NB4 (cell line): ENCODE measurements at regions not wholly inside any gene's neighbourhood (a gene's known extent, or its start where the extent isn't known, plus 50 kb on each side); places are given as distances from the start of the nearest gene placed in this dataset.

Experiments used
- DNase-seq: peaks from one replicate; pipeline ENCODE4 v3.0.0; 2010; ENCODE audit warnings: low read depth
- H3K4me3 ChIP-seq: one replicate; pipeline ENCODE4 v1.5.1; 2011; ENCODE audit warnings: mild to moderate bottlenecking, low read depth, low read length, moderate library complexity
- MYC ChIP-seq: IDR thresholded peaks from 2 replicates; pipeline ENCODE4 v1.6.1; 2011; ENCODE audit warnings: low read depth, low read length
- POLR2A ChIP-seq: IDR thresholded peaks from 2 replicates; pipeline ENCODE4 v1.6.1; 2011; ENCODE audit warnings: mild to moderate bottlenecking; ENCODE audit not compliant: insufficient read length; ENCODE audit errors: extremely low read depth
- TF ChIP-seq, protein P1 (sequence below): IDR thresholded peaks from 2 replicates; pipeline ENCODE4 v1.6.1; 2011; ENCODE audit warnings: low read depth, low read length
- TF ChIP-seq, protein P2 (sequence below): IDR thresholded peaks from one replicate; pipeline ENCODE4 v1.5.1; 2012; ENCODE audit warnings: low read depth, low read length

DNA sequence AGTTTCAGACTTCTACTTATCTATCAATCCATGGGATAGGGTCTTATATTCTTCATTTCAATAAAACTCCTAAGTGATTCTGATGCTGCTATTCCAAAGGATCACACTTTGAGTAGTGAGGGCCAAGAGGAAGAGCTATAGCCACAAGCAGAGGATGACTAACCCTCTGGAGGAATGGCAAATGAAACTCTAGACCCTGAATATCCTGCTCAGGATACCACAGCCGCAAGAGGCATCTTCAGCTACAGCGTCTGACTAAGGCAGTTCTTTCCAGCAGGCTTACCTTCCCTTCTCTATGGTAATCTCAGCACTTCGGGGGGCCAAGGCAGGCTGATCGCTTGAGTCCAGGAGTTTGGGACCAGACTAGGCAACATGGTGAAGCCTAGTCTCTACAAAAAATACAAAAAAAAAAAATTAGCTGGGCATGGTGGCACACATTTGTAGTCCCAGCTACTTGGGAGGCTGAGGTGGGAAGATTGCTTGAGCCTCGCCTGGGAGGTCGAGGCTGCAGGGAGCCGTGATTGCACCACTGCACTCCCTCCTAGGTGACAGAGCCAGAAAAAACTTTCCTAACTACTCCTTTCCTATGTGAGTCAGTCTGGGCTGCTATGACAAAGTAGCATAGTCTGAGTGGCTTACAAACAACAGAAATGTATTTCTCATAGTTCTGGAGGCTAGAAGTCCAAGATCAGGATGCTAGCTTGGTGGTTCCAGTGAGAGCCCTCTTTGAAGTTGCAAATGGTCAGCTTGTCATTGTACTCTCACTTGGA is 371.9 kb downstream of the IRS1 start:
- DNase-seq, result peak; percentile 70

GRCh38 chr2:226426292-226426736 is 373.3 kb downstream of the IRS1 start:
- TF ChIP-seq, protein P1, sequence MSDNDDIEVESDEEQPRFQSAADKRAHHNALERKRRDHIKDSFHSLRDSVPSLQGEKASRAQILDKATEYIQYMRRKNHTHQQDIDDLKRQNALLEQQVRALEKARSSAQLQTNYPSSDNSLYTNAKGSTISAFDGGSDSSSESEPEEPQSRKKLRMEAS, result no peak
- no peak for TF ChIP-seq POLR2A
- no peak overlapping the region for H3K4me3 ChIP-seq
- peak; percentile 53 for DNase-seq

More for the DNA sequence above, 371.9 kb downstream of the IRS1 start:
- TF ChIP-seq, protein P2, sequence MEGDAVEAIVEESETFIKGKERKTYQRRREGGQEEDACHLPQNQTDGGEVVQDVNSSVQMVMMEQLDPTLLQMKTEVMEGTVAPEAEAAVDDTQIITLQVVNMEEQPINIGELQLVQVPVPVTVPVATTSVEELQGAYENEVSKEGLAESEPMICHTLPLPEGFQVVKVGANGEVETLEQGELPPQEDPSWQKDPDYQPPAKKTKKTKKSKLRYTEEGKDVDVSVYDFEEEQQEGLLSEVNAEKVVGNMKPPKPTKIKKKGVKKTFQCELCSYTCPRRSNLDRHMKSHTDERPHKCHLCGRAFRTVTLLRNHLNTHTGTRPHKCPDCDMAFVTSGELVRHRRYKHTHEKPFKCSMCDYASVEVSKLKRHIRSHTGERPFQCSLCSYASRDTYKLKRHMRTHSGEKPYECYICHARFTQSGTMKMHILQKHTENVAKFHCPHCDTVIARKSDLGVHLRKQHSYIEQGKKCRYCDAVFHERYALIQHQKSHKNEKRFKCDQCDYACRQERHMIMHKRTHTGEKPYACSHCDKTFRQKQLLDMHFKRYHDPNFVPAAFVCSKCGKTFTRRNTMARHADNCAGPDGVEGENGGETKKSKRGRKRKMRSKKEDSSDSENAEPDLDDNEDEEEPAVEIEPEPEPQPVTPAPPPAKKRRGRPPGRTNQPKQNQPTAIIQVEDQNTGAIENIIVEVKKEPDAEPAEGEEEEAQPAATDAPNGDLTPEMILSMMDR, result no peak
- TF ChIP-seq, protein P1, result no peak
- TF ChIP-seq MYC (no peak), POLR2A (no peak)
- H3K4me3 ChIP-seq, result no peak overlapping the region

DNA sequence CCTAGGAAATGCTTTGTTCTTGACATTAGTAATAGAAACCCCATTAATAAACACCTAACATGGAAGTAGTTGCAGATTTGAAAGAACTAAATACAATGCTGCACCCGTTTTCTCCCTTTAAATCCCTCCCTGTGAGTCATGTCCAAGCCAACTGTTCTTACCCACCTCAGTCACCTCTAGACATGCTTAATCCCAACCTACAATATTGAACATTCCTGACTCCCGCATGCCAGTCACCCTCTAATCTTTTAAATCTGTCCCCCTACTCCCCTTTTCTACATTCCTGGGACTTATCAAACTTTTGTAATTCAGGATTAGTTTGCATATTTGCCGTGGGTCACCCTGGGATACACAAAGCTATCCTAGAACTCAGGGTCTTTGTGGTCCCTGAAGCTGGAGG is 374.6 kb downstream of the IRS1 start:
- no peak overlapping the region for H3K4me3 ChIP-seq
- TF ChIP-seq, protein P2, result no peak
- TF ChIP-seq, protein P1, result no peak
- TF ChIP-seq MYC, result no peak
- TF ChIP-seq POLR2A, result no peak
- DNase-seq, result no peak

DNA sequence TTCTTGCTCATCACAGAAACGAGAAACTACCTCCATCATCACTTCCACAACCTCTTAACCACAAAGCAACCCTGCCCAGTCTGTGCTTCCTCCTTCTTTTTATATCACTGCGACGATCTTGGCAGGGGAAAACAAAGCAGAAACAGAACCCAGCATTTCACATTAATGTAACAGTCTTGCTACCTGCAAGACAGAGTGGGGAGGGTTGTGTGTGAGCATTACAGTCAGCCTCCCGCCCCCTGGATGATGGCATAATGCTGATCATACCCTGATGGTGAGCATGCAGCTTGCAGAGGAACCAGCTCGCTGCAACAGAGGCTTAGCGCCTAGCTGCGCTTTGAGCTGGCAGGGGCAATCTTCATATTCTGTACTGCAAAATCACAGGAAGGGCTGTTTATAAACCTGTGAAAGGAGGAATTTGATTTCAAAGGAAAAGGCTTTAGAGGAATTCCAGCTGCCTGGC is 376.1 kb downstream of the IRS1 start:
- DNase-seq, result peak; percentile 87
- H3K4me3 ChIP-seq, result peak overlapping the region; percentile 17
- TF ChIP-seq, protein P2, result no peak
- TF ChIP-seq POLR2A (no peak), MYC (no peak)
- TF ChIP-seq, protein P1, result no peak

- TF ChIP-seq, protein P2, result no peak
- no peak for TF ChIP-seq MYC
- TF ChIP-seq POLR2A, result no peak
- TF ChIP-seq, protein P1, result no peak
These were observed 379.0 kb downstream of the IRS1 start for GRCh38 chr2:226420646-226421045.

DNA sequence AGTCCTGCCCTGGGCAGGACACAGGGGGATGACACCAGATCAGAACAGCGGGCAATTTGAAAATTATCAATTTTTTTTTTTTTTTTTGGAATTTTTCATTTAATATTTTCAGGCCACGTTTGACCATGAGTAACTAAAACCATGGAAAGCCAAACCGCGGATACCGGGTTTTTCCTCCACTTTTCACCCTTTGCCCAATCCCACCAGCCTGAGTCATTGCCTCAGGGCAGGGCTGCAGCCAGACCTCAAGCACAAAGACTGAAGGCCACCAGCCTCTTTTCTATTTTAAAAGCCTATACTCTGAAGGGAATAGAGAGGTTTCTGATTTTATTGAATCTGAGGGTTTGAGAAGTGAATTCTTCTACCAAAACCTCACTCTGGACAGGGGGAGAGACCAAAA is 381.1 kb downstream of the IRS1 start:
- TF ChIP-seq, protein P2, result no peak
- TF ChIP-seq, protein P1, result no peak
- TF ChIP-seq MYC, result no peak
- TF ChIP-seq POLR2A, result no peak
- DNase-seq, result no peak
- no peak overlapping the region for H3K4me3 ChIP-seq

More at GRCh38 chr2:226420646-226421045, 379.0 kb downstream of the IRS1 start:
- no peak for DNase-seq
- no peak overlapping the region for H3K4me3 ChIP-seq
